Skeletal muscle tissue (tissue), 3 donors: ENCODE measurements at regions not wholly inside any gene's neighbourhood (a gene's known extent, or its start where the extent isn't known, plus 50 kb on each side); places are given as distances from the start of the nearest gene placed in this dataset.
"Not testable (repeated sequence)": the region's sequence is repeated elsewhere in the genome, so short reads cannot be mapped to it uniquely, and the experiment has no call there.

Experiments used
- H3K27ac ChIP-seq: one replicate; pipeline ENCODE4 v1.7.0; 2013; ENCODE audit warnings: mild to moderate bottlenecking, low read depth, low read length, inconsistent platforms
- H3K27me3 ChIP-seq, 3 donors: one replicate each; pipeline ENCODE4 v1.7.0; 2013; ENCODE audit warnings: low read length in 3 of 3; ENCODE audit not compliant: control insufficient read depth in 3 of 3, insufficient read depth in 3 of 3
- H3K36me3 ChIP-seq, 3 donors: one replicate each; pipeline ENCODE4 v1.7.0; 2013; ENCODE audit warnings: low read length in 3 of 3; ENCODE audit not compliant: control insufficient read depth in 3 of 3, insufficient read depth in 3 of 3
- H3K4me1 ChIP-seq, 3 donors: one replicate each; pipeline ENCODE4 v1.7.0; 2013; ENCODE audit warnings: low read length in 3 of 3, mild to moderate bottlenecking in 3 of 3; ENCODE audit not compliant: control insufficient read depth in 3 of 3, insufficient read depth in 3 of 3
- H3K4me3 ChIP-seq, 3 donors: one replicate each; pipeline ENCODE4 v1.7.0; 2013; ENCODE audit warnings: low read length in 3 of 3
- H3K9ac ChIP-seq, 3 donors: one replicate each; pipeline ENCODE4 v1.7.0; 2013; ENCODE audit warnings: low read length in 3 of 3, mild to moderate bottlenecking in 3 of 3, moderate library complexity in 2 of 3, low read depth in 1 of 3
- H3K9me3 ChIP-seq, 3 donors: one replicate each; pipeline ENCODE4 v1.7.0; 2013; ENCODE audit warnings: low read length in 3 of 3; ENCODE audit not compliant: control insufficient read depth in 3 of 3
- donor health status: Osteomylitis.

DNA sequence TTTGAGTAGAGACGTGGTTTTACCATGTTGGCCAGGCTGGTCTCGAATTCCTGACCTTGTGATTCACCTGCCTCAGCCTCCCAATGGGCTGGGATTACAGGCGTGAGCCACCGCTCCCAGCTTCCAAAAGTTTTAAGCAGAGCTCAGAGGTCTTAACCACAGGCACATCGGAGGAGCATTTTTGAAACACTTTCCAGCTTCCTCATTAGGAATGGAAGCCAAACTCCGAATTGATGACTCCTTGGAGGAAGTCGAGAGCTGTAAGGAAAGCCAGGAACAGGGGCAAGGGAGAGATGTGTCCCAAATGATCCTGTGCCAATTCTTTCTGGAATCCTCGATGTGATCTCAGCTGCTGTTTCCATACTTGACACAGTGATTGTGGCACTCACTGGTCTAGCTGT is 56.2 kb upstream of the CCZ1B start:
- not testable (repeated sequence) for H3K9me3 ChIP-seq, H3K36me3 ChIP-seq, H3K4me1 ChIP-seq, H3K27me3 ChIP-seq, H3K27ac ChIP-seq, H3K4me3 ChIP-seq, H3K9ac ChIP-seq

DNA sequence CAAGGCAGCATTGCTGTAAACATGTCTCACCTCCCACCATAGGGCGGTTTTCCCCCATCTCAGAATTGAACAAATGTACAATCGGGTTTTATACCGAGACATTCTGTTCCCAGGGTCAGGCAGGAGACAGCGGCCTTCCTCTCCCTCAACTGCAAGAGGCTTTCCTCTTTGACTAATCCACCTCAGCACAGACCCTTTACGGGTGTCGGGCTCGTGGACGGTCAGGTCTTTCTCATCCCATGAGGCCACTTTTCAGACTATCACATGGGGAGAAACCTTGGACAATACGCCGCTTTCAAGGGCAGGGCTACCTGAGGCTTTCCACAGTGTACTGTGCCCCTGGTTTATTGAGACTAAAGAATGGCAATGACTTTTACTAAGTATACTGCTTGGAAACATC is 57.7 kb upstream of the CCZ1B start:
- H3K9ac ChIP-seq, H3K36me3 ChIP-seq, H3K4me1 ChIP-seq, H3K9me3 ChIP-seq, H3K27ac ChIP-seq, H3K27me3 ChIP-seq, H3K4me3 ChIP-seq: not testable (repeated sequence)

DNA sequence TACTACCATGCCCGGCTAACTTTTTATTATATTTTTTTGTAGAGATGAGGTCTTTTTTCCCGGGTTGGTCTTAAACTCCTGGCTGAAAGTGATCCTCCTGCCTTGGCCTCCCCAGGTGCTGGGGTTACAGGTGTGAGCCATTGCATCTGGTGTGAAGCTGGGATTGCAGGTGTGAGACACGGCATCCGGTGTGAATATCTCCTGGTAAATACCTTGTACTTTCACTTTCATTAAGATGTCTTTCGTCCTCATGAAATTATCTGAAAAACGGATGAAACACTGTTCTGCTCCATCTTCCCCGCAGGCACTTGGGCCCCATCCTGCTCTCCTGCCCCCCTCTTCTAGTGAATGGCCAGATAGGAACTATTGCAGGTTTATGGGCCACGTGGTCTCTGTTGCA is 60.1 kb upstream of the CCZ1B start:
- H3K4me1 ChIP-seq: no peaks in the 10 kb centered on the region
- H3K4me3 ChIP-seq: no peak overlapping the region

DNA sequence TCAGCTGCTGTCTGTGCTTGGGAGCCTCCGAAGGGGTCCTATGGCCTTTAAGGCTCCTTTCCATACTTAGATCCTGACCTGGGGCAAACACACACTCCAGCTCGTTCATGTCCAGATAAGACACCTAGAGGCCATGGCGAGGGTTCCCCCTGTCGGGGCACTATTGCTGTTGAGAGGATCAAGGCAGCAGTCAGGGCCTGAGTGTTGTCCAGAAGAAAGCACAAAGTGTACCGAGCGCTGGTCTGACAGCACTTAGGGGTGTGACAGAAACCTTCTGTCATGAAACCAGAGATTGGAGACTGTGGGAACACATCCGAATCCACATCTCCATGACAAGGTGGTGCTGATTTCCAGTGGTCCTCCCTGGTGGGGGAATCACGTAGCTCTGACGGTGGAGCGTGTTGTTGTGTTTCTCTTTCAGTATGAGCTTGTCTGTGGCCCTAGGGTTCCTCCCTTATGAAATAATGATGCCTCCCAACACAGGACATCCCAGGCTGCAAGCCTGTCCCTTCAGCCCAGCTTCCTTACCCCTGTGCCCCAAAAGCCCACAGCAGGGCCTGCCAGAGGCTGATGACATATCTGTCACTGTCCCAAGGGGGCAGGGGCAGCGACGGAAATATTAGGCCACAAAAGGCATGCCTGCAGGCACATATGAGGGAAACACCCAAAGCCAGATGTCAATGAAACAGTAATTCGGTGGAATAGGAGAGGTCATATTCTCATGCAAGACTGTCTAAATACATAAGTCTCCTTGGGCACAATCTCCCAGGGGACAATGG is 62.4 kb upstream of the CCZ1B start:
- not testable (repeated sequence) for H3K27me3 ChIP-seq, H3K4me3 ChIP-seq, H3K9ac ChIP-seq, H3K4me1 ChIP-seq, H3K9me3 ChIP-seq, H3K27ac ChIP-seq, H3K36me3 ChIP-seq

More for the DNA sequence above, 60.1 kb upstream of the CCZ1B start:
- no peak overlapping the region for H3K27ac ChIP-seq
- no peaks in the 10 kb centered on the region for H3K27me3 ChIP-seq
- no peaks in the 10 kb centered on the region for H3K9me3 ChIP-seq
- no peaks in the 10 kb centered on the region for H3K36me3 ChIP-seq
- H3K9ac ChIP-seq: no peak overlapping the region

- H3K9ac ChIP-seq: no peak overlapping the region
- H3K27me3 ChIP-seq: no peaks in the 10 kb centered on the region
- no peak overlapping the region for H3K27ac ChIP-seq
- H3K36me3 ChIP-seq: no peaks in the 10 kb centered on the region
- no peak overlapping the region for H3K4me3 ChIP-seq
- H3K9me3 ChIP-seq: no peaks in the 10 kb centered on the region
- H3K4me1 ChIP-seq: no peaks in the 10 kb centered on the region
Measured at GRCh38 chr7:6889252-6889812, 63.3 kb upstream of the CCZ1B start.

GRCh38 chr7:6902097-6902518 is 76.0 kb upstream of the CCZ1B start:
- not testable (repeated sequence) for H3K4me1 ChIP-seq

GRCh38 chr7:6903289-6903688 is 77.2 kb upstream of the CCZ1B start:
- not testable (repeated sequence) for H3K4me1 ChIP-seq, H3K9ac ChIP-seq, H3K27me3 ChIP-seq, H3K9me3 ChIP-seq, H3K27ac ChIP-seq, H3K4me3 ChIP-seq, H3K36me3 ChIP-seq

More at GRCh38 chr7:6902097-6902518, 76.0 kb upstream of the CCZ1B start:
- H3K27ac ChIP-seq, H3K9ac ChIP-seq, H3K9me3 ChIP-seq, H3K27me3 ChIP-seq, H3K36me3 ChIP-seq, H3K4me3 ChIP-seq: not testable (repeated sequence)

GRCh38 chr7:6903792-6904191 is 77.7 kb upstream of the CCZ1B start:
- H3K9me3 ChIP-seq, H3K4me1 ChIP-seq, H3K4me3 ChIP-seq, H3K36me3 ChIP-seq, H3K9ac ChIP-seq, H3K27me3 ChIP-seq, H3K27ac ChIP-seq: not testable (repeated sequence)

- no peak overlapping the region for H3K27ac ChIP-seq
- no peak overlapping the region for H3K9ac ChIP-seq
- H3K36me3 ChIP-seq: no peaks in the 10 kb centered on the region
- no peak overlapping the region for H3K4me3 ChIP-seq
- H3K4me1 ChIP-seq: no peaks in the 10 kb centered on the region
- H3K9me3 ChIP-seq: no peaks in the 10 kb centered on the region
- H3K27me3 ChIP-seq: no peaks in the 10 kb centered on the region
Measured at GRCh38 chr7:6917258-6917657, 91.2 kb upstream of the CCZ1B start.

DNA sequence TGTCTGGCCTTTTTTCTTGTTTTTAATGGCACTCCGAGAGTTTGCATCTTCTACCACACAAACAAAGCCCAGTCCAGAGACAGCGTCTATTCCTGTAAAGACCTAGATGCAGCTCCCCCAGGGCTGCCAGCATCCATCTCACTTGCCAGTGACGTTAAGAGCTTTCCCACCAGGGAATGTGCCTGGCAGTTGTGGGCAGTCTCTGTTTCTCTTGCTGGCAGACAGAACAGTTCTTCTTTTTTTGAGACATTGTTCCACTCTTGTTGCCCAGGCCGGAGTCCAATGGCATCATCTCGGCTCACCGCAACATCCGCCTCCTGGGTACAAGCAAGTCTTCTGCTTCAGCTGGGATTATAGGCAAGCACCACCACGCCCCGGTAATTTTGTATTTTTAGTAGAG is 93.1 kb upstream of the CCZ1B start:
- H3K9me3 ChIP-seq, H3K27ac ChIP-seq, H3K4me1 ChIP-seq, H3K4me3 ChIP-seq, H3K9ac ChIP-seq, H3K27me3 ChIP-seq, H3K36me3 ChIP-seq: not testable (repeated sequence)
